ENCODE measurements at regions not wholly inside any gene's neighbourhood (a gene's known extent, or its start where the extent isn't known, plus 50 kb on each side); places are given as distances from the start of the nearest gene placed in this dataset.
"Not testable (repeated sequence)": the region's sequence is repeated elsewhere in the genome, so short reads cannot be mapped to it uniquely, and the experiment has no call there.

- DNase-seq (ENCODE audit: extremely low read depth in 1 of 11, low read depth in 9 of 11, low spot score in 4 of 11), result no peak
Observed at GRCh38 chr6:9806195-9806594, 608.7 kb downstream of the TFAP2A start.

- no peak for DNase-seq (ENCODE audit: extremely low read depth in 1 of 11, low read depth in 9 of 11, low spot score in 4 of 11)
Observed at GRCh38 chr6:9801249-9801754, 613.6 kb downstream of the TFAP2A start.

GRCh38 chr6:9799582-9799981 lies 615.3 kb downstream of the TFAP2A start:
- no peak for DNase-seq (ENCODE audit: extremely low read depth in 1 of 11, low read depth in 9 of 11, low spot score in 4 of 11)

- no peak for DNase-seq (ENCODE audit: extremely low read depth in 1 of 11, low read depth in 9 of 11, low spot score in 4 of 11)
Observed at GRCh38 chr6:9796827-9797226, 618.0 kb downstream of the TFAP2A start.

GRCh38 chr6:9795880-9796279 lies 619.0 kb downstream of the TFAP2A start:
- peak in 3 of 11 donors; percentile 1 to 17 (median 5) for DNase-seq (ENCODE audit: extremely low read depth in 1 of 11, low read depth in 9 of 11, low spot score in 4 of 11)

GRCh38 chr6:9789201-9789600 lies 625.7 kb downstream of the TFAP2A start:
- no peak for DNase-seq (ENCODE audit: extremely low read depth in 1 of 11, low read depth in 9 of 11, low spot score in 4 of 11)

GRCh38 chr6:9784786-9785185 lies 630.1 kb downstream of the TFAP2A start:
- no peak for DNase-seq (ENCODE audit: extremely low read depth in 1 of 11, low read depth in 9 of 11, low spot score in 4 of 11)

- DNase-seq (ENCODE audit: extremely low read depth in 1 of 11, low read depth in 9 of 11, low spot score in 4 of 11), result no peak
Observed at GRCh38 chr6:9783567-9783966, 631.3 kb downstream of the TFAP2A start.

GRCh38 chr6:9766240-9766915 lies 648.5 kb downstream of the TFAP2A start:
- no peak for DNase-seq (ENCODE audit: extremely low read depth in 1 of 11, low read depth in 9 of 11, low spot score in 4 of 11)

- no peak for DNase-seq (ENCODE audit: extremely low read depth in 1 of 11, low read depth in 9 of 11, low spot score in 4 of 11)
Observed at GRCh38 chr6:9761220-9761619, 653.7 kb downstream of the TFAP2A start.

GRCh38 chr6:9754515-9754914 lies 660.4 kb downstream of the TFAP2A start:
- DNase-seq (ENCODE audit: extremely low read depth in 1 of 11, low read depth in 9 of 11, low spot score in 4 of 11), result no peak

GRCh38 chr6:9745966-9746365 lies 668.9 kb downstream of the TFAP2A start:
- DNase-seq (ENCODE audit: extremely low read depth in 1 of 11, low read depth in 9 of 11, low spot score in 4 of 11), result no peak

GRCh38 chr6:9745476-9745875 lies 669.4 kb downstream of the TFAP2A start:
- DNase-seq (ENCODE audit: extremely low read depth in 1 of 11, low read depth in 9 of 11, low spot score in 4 of 11), result no peak

- no peak for DNase-seq (ENCODE audit: extremely low read depth in 1 of 11, low read depth in 9 of 11, low spot score in 4 of 11)
Observed at GRCh38 chr6:9744119-9744518, 670.8 kb downstream of the TFAP2A start.

GRCh38 chr6:9732056-9732455 lies 682.8 kb downstream of the TFAP2A start:
- peak in 10 of 11 donors; percentile 7 to 43 (median 14) for DNase-seq (ENCODE audit: extremely low read depth in 1 of 11, low read depth in 9 of 11, low spot score in 4 of 11)

- not testable (repeated sequence) for DNase-seq (ENCODE audit: extremely low read depth in 1 of 11, low read depth in 9 of 11, low spot score in 4 of 11)
Observed at GRCh38 chr6:9725776-9726175, 689.1 kb downstream of the TFAP2A start.

GRCh38 chr6:9717568-9717967 lies 697.3 kb downstream of the TFAP2A start:
- no peak for DNase-seq (ENCODE audit: extremely low read depth in 1 of 11, low read depth in 9 of 11, low spot score in 4 of 11)

- no peak for DNase-seq (ENCODE audit: extremely low read depth in 1 of 11, low read depth in 9 of 11, low spot score in 4 of 11)
Observed at GRCh38 chr6:9711365-9711764, 703.5 kb downstream of the TFAP2A start.

- DNase-seq (ENCODE audit: extremely low read depth in 1 of 11, low read depth in 9 of 11, low spot score in 4 of 11), result no peak
Observed at GRCh38 chr6:9710574-9710973, 704.3 kb downstream of the TFAP2A start.

- DNase-seq (ENCODE audit: extremely low read depth in 1 of 11, low read depth in 9 of 11, low spot score in 4 of 11), result no peak
Observed at GRCh38 chr6:9708600-9708999, 706.3 kb downstream of the TFAP2A start.

GRCh38 chr6:9704989-9705388 lies 709.9 kb downstream of the TFAP2A start:
- DNase-seq (ENCODE audit: extremely low read depth in 1 of 11, low read depth in 9 of 11, low spot score in 4 of 11), result no peak

All from renal cortex interstitium (tissue), 11 donors.